GM19351 (cell line): ENCODE measurements at regions not wholly inside any gene's neighbourhood (a gene's known extent, or its start where the extent isn't known, plus 50 kb on each side); places are given as distances from the start of the nearest gene placed in this dataset.

Source experiments
- ATAC-seq: cut with Tn5 transposase; IDR thresholded peaks from one replicate; pipeline ENCODE4 v1.9.1; 2021; ENCODE audit warnings: mild to moderate bottlenecking, moderate library complexity; ENCODE audit not compliant: unreplicated experiment

DNA sequence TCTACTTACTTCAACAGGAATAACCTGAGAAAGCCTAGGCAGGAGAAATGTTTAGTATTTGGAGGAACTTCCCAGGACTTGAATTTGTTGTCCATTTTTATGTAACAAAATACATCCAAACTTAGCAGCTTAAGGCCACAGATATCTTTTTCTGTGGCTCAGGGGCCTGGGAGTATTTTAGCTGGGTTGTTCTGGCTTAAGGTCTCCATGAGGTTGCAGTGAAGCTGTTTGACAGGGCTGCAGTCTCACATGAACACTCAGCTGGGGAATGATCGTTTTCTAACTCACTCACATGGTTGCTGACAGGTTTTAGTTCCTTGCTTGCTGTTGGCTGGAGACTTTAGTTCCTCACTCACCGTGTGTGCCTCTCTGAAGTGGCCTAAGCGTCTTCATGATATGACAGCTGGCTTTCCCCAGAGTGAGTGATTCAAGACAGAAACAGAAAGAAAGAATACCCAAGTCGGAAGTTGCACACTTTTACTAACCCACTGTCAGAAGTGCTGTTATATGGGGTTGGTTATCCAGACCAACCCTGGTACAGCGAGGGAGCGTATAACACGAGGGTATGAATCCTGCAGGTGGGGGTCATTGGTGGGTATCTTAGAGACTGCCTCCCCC, 229.7 kb upstream of the TBL1XR1 start:
- ATAC-seq, result peak; percentile 99

DNA sequence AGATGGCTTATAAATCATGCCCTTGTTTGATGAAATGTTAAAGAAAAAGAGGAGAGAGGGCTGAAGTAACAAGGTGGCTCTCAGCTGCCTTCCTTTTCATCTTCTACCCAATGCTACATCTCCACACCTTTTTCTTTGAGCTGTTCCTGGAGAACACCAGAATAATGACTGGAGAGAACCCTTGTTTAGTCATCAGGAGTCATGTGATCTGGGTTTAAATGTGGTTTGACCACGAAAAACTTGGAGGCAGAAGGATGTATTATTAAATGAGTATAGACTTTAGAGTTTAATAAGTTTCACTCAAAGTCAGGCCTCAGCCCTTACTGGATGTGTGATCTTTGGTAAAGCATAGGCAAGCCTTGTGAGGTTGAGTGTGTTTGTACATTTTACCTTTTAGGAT, 230.3 kb upstream of the TBL1XR1 start:
- ATAC-seq, result peak; percentile 2

DNA sequence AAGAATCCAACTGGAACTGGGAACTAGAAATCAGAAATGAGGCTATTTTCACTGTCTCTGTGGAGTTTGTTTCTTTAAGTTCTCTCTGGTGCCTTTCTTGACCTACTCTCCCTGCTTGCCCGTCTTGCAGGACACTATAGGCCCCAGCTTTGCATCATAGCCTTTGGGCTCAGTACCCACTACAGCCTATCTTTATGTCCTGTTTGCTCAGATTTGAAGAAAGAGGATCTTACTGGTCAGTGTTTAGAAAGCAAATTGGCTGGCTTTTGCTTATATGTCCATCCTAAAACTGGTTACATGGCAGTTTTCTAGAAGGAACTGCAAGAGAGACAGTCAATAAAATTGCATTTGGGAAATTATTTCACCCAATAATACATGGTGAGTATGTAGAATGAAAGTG, 231.8 kb upstream of the TBL1XR1 start:
- no peak for ATAC-seq

DNA sequence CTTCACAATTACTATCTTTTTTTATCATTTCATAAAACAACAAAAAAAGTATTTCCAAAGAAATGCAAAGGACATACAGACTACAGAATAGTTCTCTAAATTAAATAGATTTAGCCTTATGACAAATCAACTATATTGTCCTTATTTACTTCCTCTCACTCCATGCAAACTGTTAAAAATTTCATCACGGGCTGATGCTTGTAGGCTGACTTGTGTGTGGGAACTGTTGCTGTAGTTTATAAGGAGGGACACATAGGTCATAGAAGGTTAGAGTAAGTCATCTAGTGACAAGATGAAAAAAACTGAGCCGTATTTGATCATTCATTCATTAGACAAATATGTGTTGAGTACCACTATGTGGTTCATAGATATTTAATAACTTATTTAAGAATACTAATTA, 232.5 kb upstream of the TBL1XR1 start:
- no peak for ATAC-seq

DNA sequence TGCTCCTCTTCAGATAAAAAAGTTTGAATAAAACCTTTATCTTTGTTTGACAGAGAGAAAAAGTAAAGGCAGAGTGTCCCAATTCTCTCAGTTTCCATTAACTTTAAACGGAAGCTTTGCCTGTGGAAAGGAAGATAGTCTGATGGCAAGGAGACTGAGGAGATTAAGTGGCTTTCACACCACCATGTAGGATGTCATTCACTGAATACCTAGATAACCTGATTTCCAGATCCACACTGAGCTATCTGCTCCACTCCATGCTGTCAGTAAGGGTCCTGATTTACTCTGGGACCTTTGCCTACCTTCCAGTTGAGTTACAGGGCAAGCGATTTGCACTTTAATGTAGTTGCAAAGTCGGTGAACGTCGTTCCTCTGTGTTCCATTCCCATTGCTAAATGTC, 233.4 kb upstream of the TBL1XR1 start:
- ATAC-seq, result no peak

DNA sequence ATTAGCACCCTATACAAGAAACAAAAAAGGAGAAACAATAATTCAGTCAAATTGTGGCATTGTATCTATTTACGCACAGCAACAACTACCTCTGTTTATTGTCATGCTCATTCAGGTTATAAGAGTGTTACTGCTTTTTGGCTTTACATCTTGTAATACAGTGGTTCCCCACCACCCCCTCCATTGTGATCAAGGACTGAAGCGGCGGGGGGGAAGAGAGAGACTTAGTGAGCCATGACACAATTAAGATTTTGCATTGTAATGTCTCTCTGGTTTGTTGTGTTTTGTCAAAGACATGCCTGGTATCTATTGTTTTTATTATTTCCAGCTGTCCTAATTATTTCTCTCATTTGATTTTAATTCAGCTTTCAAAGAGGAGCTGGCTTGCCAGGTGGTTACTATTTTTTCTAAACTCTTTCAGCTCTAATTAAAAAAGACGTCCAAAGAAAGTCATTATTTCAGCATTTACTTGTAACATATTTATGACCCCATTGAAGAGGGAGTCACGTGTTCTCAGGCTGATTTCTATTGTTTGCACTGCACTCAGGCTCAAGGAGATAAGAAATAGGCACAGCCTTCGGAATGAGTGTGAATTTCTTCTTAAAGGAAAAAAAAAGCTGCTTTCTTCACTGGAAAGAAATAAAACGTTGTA, 234.4 kb upstream of the TBL1XR1 start:
- ATAC-seq, result no peak

DNA sequence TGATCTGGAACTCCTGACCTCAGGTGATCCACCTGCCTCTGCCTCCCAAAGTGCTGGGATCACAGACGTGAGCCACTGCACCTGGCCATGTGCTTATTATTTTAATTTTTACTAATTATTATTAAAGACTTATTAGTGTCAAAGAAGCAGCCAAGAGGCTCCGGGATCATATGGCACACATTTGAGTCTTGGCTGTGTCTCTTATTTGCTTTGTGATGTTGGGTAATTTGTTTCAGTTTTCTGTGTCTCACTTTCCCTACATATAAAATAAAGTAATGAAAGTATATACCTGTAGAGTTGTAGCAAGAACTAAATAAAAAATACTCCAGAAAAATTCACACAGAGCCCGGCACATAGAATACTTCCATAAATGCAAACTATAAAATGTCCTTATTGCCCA, 238.0 kb upstream of the TBL1XR1 start:
- no peak for ATAC-seq

DNA sequence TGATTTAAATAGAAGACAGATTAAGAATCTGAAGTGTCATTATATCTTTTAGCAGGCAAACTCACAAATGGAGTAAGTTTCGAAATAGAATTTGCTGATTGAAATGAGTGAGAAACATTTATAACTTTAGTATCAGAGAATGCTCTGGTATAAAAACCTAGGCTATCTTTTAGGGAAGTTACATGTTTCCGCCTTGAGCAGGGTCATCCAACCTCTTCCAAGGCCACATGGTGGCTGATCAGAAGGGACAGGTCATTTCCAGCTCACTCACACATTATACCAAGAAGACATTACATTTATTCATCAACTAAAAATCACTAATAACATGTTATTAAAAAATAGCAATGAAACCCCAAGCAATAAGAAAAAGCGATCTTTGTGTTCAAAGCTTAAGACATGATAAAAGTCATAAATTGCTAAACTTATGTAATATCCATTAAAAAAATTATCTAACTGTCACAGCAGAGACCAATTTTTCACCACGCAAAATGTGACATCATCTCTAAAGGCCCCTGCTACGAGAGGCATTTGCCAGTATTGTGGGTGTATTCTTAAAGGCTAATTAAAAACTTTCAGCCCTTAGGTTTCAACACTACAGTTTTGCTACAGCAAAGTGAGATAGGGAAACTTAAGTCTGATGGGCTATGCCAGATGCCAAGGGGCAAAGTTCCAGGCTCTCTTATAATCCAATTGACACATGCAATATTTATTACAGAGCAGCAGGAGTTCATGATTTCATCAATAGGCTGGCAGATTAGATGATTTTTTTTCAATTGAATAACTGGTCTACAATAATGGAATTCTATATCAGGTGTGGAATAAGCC, 240.4 kb upstream of the TBL1XR1 start:
- ATAC-seq, result no peak

DNA sequence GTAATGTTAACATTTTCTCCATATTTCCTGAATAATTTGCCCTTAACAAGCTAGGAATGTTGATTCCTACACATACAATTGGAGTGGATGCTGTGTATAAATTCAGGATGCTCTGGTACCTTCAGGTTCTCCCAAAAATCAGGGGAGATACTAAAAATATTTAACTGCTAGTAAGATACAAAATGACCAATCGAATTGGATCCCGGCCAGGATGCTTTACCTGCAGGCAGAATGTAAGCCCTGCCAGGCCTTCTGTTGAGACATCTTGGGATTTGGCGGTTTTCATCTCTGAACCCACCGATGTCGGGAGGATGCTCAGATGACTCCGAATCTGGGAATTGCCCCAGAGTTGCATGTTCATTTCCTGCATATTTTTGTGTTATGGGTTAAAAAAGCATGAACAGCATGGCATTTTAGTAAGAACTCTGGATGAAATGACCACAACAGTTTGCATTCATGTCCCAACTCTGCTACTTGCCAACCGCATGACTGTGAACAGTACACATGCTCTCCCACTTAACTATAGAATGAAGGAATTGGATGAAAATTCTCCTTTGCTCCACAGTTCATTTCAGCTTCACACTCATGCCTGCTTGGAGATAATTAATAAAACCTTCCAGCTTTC, 241.4 kb upstream of the TBL1XR1 start:
- ATAC-seq, result no peak

DNA sequence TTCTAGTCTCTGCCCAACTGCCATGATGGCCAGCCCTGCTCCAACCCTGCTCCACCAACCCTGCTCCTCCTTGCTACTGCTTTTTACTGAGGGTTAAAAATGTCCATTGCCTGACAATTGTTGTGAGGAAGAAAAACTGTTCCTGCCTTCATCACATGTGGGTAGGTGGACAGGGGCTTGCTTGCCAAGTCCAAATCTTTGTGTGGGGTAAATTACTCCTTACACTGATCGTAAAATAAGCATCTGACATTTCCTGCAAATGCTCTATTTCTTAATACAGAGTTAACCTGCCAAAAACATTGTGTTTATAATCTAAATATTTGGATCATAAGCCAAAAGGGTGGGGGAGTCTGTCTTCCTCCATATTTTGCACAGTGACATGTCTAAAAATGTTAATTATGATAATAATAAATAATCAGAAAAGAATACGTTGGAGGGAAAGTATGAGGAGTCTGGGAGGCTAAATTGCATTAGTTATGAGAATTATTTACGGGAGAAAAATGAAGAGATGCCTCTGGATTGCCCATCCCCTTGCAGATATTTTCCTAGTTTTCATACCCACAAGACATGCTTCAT, 242.5 kb upstream of the TBL1XR1 start:
- no peak for ATAC-seq

DNA sequence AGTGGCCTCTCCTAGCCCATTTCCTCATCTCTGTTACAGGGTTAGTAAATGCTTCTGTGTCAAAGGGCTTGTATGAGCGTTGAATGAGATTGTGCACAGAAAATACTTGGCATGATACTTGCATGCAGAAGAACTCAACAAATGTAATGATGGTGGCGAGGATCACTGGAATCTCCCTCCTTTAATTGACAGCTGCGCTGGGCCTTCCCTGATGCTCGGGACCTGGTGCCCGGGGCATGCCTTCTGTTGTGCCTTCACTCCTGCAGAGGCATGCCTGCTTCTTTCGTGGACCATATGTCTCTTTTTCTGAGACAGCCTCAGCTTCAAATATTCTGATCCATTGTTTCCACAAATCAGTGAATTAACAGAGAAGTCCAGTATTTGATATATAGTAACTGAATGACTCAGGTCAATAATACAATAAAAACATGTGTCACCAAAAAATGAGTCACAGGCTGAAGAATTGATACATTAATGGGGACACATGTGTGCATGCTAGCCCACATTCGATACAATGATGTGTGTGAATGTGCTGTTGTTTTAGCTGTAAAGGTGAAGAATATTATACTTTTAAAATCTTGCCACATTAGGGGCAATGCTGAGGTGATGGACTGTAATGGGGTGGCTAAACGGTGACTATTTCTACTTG, 243.3 kb upstream of the TBL1XR1 start:
- no peak for ATAC-seq

DNA sequence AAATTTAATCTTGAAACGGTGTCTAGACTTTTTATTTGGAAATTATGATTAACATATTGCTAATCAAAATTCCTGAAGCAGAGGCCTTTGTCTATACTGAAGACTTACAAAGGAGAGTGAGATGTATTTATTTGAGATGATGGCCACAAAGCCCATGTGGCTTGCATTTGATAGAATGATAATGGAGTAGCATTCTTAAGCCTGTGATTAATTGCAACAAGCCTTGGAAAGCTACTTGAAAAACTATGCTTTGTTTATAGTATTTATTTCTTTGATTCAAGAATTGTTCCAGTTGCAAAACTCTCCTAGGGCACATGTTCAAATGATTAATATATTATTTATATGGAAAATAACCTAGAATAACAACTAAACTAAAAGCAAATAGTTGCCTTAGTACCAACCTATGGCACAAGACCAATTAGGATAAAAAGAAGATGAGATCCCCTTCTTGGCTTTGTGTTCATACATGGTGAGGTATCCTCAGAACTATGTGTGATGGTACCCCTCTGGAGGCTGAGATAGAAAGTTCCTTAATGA, 244.1 kb upstream of the TBL1XR1 start:
- ATAC-seq, result no peak

DNA sequence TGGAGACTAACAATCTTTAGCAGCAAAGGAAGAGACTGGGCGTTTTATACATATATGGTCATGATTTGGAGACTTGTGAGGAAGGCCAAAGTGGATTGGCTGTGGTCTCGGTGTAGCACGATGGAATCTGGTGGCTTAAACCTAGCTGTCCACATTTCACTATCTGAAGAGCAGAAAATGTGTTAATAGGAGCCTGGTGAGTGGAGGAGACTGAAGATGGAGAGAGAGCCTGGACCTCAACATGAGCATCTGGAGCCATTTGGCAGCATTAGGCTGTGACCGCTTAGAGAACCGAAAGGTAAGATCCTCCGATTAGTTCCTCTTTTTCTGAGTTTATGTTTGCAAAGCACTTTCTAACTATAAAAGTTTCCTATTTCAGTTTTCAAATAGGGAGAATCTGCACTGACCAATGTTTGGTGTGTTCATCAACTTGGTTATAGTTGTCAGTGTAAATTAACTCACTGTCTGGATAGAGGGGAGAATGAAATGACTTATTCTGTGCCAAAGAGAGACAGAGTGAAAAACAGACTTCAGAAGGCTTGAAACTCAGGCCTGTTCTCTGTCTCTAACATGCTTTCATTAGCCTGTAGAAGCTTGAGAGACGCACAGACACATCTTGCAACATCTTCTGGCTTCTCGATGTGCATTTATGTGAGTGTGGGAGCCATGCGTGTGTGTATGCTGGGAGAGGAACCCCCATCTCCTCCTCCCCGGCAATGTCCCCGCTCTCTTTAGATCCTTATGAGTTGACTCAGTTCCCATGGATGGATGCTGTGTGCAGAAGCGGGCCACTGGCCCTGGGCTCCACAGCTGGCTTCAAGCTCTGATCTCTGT, 244.7 kb upstream of the TBL1XR1 start:
- ATAC-seq, result peak; percentile 96

DNA sequence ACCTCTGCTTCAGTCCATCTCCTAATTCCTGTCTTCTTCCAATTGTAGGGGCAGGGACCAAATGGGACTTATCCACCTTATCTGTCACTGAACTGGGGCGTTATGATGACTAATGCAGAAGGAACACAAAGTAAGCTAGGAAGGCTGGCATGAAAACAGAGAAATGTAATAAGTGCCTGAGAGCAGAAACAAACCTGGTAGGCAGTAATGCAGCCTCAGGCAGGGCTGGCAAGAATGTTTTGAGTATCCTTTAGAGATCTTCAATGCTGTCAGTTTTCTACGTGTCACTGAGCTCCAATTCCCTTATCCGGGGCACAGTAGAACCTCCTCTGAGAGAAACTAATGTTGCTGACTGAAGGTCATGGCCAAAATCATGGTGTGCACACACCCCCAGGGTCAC, 246.2 kb upstream of the TBL1XR1 start:
- no peak for ATAC-seq

DNA sequence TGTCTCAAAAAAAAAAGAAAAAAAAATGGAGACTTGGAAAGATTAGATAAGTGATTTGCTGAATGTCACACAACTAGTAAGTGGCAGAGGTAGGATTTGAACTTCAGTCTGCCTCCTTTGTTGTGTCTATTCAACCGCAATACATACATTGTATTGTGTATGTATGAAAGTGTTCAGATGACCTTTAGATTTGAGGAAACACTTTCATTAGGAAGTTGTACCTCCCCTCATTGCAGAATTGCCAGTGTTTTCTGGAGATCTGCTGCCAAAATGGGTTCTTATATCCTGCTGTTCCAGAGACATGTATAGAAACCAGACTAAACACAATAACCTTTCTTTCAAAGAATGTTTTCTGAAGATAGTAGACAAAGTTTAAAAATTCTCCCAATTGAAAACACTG, 247.4 kb upstream of the TBL1XR1 start:
- no peak for ATAC-seq

DNA sequence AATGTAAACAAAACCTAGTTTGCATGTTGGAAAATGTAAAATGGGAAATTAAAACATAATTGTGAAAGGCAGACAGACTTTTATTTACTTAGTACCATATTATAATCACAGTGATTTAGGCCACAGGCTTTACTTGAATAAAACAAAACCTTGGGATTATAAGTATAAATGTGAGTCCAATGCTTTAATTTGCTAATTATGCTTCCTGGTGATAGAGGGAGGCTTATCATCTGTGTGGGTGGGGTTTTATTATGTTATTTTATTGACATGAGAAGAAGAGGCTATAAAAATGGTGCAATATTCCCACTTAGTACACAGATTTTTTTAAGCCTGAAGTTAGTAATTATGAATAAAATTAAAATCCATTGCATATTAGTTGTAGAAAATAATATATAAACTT, 248.3 kb upstream of the TBL1XR1 start:
- ATAC-seq, result no peak

DNA sequence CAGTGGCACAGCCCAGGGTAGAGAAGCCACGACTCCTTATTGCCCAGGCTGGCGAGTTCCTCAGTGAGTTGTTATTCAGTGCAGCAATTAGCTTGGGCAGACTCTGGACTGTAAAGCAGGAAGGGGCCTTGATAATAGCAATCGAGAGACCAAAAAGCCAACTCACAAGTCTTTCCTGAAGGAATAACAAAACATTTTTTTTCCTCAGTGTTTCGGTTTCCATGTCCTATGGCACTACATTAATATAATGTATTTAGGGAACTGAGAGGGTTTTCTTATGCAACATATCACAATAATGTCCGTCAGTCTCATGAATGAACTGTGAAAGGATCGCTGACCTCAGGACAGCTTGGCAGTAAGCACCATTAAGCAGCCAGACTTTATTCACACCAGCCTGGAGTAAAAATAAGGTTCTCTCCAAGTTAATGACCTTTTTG, 248.9 kb upstream of the TBL1XR1 start:
- ATAC-seq, result no peak

DNA sequence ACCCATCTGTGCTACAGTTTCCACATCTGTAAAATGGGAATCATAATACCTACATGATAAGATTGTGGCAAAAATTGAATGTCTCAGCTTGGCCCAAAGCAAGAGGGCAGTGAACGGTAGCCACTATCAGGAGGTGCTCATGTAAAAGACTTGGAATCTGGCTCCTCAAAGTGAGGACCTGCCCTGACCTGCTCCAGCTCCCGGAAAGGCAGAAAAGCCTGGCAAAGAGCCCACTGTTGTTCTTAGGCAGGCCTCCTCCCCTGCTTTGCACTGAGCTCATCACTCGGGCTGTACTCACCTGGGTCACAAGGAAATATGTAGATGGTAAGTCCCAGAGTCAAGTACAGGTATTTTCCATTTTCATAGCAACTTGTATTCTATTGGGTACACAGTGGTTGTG, 250.7 kb upstream of the TBL1XR1 start:
- no peak for ATAC-seq

DNA sequence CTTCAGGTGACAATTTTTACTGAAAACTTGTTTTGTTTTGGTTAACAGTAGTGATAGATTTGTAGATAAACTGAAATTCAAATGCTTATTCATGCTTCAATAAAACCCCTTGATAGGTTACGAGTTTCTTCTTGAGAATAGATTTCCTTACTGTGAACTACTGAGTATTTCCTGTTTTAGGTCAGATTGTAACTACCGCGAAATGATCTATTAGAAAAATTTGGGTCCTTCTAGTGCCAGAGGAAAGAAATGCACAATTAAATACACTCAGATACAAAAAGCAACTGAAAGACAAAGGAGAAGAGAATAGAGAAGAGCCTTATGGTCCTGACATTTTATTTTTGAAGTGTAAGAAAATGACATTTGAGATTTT, 251.7 kb upstream of the TBL1XR1 start:
- peak; percentile 32 for ATAC-seq
